ENCODE measurements at regions not wholly inside any gene's neighbourhood (a gene's known extent, or its start where the extent isn't known, plus 50 kb on each side); places are given as distances from the start of the nearest gene placed in this dataset.
A peak's percentile ranks its signal among the peaks of the same experiment; 100 is the strongest.

- TF ChIP-seq GATA2 (IDR thresholded peaks at IDR 0.05; ENCODE audit: low read depth, low read length) (no peak), GATA3 (IDR thresholded peaks at IDR 0.05; ENCODE audit: low read depth, low read length) (no peak)
Observed at GRCh38 chr4:171024720-171025303, 788.4 kb upstream of the GALNTL6 start.

GRCh38 chr4:171022824-171023230 is 790.4 kb upstream of the GALNTL6 start:
- TF ChIP-seq GATA3 (IDR thresholded peaks at IDR 0.05; ENCODE audit: low read depth, low read length) (no peak), GATA2 (IDR thresholded peaks at IDR 0.05; ENCODE audit: low read depth, low read length) (no peak)

DNA sequence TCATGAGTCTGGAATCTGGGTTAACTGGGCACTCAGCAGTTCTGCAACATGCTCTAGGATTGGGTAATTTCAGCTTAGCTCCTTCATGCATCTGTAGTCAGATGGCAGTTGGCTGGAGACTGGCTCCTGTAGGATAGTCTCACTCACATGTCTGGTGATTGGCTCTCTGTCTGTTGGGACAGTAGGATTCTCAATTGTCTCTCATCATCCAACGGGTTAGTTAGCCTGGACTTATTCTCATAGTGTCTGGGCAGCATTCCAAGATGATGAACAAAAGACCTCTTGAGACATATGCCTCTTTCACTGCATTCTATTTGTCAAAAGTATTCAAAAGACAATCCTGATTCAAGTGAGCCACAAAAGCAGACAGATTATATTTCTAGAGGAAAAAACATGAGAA is 795.6 kb upstream of the GALNTL6 start:
- TF ChIP-seq GATA3 (IDR thresholded peaks at IDR 0.05; ENCODE audit: low read depth, low read length) (no peak), GATA2 (IDR thresholded peaks at IDR 0.05; ENCODE audit: low read depth, low read length) (no peak)

- TF ChIP-seq GATA2 (IDR thresholded peaks at IDR 0.05; ENCODE audit: low read depth, low read length): no peak
- TF ChIP-seq GATA3 (IDR thresholded peaks at IDR 0.05; ENCODE audit: low read depth, low read length): no peak
Observed at GRCh38 chr4:171016145-171016544, 797.1 kb upstream of the GALNTL6 start.

DNA sequence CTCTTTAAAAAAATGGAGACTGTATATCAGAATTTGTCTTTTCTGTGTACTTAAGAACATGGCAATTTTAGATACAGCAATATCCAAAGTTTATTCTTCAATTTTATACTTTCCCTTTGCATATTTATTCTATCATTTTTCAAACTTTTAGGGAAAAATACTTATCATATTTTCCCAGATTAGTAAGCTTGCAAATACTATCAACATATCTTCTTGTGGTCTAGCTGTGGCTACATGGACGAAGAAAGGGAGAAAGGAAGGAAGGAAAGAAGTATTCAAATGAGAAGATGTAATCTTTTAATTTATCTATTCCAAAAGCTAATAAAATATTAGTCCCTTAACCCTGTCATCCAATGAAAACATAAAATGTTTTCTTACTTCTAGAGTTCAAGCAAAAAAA is 797.8 kb upstream of the GALNTL6 start:
- no peak for TF ChIP-seq GATA2 (IDR thresholded peaks at IDR 0.05; ENCODE audit: low read depth, low read length)
- no peak for TF ChIP-seq GATA3 (IDR thresholded peaks at IDR 0.05; ENCODE audit: low read depth, low read length)

DNA sequence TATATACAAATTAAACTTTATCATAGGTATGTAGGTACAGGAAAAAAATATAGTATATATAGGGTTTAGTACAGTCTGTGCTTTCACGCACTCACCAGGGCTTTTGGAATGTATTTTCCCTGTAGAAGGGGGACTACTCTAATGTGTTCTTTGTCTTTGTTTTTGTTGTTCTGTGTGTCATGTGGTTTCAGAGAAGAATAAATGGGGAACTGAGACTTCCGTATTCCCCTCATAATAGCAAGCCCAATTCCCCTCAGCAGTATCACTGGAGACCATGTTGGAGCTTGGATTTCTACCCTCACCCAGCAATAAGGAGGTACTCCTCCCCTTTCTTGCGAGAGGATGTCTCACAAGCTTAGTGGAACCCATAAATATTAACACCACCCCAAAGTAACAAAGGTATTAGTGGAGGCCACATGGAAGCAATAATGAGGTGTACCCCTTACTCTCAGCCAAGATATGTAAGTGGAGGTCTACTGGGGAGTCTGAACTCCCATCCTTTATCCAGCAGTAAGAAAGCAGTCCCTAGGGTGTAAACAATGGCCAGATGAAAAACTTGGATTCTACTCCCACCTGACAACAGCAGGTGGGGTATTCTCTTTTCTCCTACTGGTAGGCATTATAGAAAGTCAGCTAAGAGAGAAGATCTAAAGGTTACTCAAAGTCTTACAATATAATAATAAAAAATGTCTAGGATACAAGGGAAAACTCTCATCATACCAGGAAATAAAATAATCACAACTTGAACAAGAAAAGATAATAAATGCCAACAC is 805.4 kb upstream of the GALNTL6 start:
- no peak for TF ChIP-seq GATA3 (IDR thresholded peaks at IDR 0.05; ENCODE audit: low read depth, low read length)
- no peak for TF ChIP-seq GATA2 (IDR thresholded peaks at IDR 0.05; ENCODE audit: low read depth, low read length)

DNA sequence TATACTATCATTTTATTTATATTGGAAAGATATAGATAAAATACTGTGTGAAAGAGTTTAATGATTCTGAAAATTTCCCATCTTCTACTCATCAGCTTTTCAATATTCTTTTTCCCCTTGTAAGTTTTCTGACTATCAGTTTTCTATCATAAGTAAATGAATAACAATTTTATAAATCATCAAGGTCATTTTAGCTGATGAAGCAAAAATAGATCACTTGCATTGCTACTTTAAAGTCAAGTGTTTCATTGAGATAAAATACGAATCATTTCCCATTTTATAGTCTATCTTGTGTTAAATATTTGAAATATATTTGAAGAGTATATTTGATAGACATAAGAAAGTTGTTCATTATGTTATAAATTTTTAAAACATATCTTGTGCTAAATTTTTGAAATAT is 811.0 kb upstream of the GALNTL6 start:
- no peak for TF ChIP-seq GATA2 (IDR thresholded peaks at IDR 0.05; ENCODE audit: low read depth, low read length)
- no peak for TF ChIP-seq GATA3 (IDR thresholded peaks at IDR 0.05; ENCODE audit: low read depth, low read length)

GRCh38 chr4:170990989-170991589 is 822.1 kb upstream of the GALNTL6 start:
- TF ChIP-seq GATA3 (IDR thresholded peaks at IDR 0.05; ENCODE audit: low read depth, low read length): no peak
- TF ChIP-seq GATA2 (IDR thresholded peaks at IDR 0.05; ENCODE audit: low read depth, low read length): no peak

DNA sequence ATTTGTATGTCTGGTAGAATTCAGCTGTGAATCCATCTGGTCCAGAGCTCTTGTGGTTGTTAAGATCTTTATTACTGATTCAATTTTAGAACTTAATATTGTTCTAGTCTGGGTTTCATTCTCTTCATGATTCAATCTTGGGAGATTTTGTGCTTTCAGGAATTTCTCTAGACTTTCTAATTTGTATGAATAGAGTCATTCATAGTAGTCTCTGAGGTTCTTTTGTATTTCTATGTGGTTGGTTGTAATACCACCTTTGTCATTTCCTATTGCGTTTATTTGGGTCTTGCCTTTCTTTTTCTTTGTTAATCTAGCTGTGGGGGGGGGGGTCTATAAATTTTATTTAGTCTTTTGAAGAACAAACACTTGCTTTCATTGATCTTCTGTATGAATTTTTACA is 824.8 kb upstream of the GALNTL6 start:
- TF ChIP-seq GATA2 (IDR thresholded peaks at IDR 0.05; ENCODE audit: low read depth, low read length): no peak
- no peak for TF ChIP-seq GATA3 (IDR thresholded peaks at IDR 0.05; ENCODE audit: low read depth, low read length)

DNA sequence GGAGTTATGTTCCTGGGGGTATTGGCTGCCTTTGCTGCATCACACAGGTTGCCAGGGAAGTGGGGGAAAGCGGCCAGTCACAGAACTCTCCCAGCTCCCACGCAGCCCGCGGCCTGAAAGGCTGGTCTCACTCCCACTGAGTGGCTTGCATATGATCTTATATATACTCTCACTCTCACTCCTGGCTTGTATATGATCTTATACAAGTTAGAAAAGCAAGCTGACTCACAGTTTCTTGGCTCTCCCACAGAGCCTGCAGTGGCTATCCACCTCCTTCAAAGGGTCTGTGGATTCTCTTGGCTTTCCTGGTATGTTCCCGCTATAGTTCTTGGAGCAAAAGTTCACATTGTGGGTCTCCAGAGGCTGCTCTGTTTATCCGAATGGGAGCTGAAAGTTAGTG is 833.5 kb upstream of the GALNTL6 start:
- TF ChIP-seq GATA2 (IDR thresholded peaks at IDR 0.05; ENCODE audit: low read depth, low read length) (no peak), GATA3 (IDR thresholded peaks at IDR 0.05; ENCODE audit: low read depth, low read length) (no peak)

DNA sequence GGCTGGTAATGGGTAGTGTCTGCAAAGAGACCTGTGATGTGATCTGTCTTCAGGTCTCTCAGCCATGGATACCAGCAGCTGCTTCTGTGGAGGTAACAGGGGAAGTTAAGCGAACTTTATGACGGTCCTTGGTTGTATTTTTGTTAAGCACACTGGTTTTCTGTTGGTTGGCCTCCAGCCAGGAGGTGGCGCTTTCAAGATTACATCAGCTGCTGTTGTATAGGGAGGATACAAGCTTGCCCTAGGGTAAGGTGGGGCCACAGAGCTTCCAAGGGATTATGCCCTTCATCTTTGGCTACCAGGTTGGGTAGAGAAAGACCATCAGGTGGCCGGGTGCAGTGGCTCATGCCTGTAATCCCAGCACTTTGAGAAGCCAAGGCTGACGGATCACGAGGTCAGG is 834.2 kb upstream of the GALNTL6 start:
- TF ChIP-seq GATA2 (IDR thresholded peaks at IDR 0.05; ENCODE audit: low read depth, low read length) (no peak), GATA3 (IDR thresholded peaks at IDR 0.05; ENCODE audit: low read depth, low read length) (no peak)

- TF ChIP-seq GATA2 (IDR thresholded peaks at IDR 0.05; ENCODE audit: low read depth, low read length): peak; percentile 67; the same call in 1 of the 2 replicates
- TF ChIP-seq GATA3 (IDR thresholded peaks at IDR 0.05; ENCODE audit: low read depth, low read length): peak; percentile 68
Observed at GRCh38 chr4:170949084-170949483, 859.3 kb upstream of the AADAT start.

DNA sequence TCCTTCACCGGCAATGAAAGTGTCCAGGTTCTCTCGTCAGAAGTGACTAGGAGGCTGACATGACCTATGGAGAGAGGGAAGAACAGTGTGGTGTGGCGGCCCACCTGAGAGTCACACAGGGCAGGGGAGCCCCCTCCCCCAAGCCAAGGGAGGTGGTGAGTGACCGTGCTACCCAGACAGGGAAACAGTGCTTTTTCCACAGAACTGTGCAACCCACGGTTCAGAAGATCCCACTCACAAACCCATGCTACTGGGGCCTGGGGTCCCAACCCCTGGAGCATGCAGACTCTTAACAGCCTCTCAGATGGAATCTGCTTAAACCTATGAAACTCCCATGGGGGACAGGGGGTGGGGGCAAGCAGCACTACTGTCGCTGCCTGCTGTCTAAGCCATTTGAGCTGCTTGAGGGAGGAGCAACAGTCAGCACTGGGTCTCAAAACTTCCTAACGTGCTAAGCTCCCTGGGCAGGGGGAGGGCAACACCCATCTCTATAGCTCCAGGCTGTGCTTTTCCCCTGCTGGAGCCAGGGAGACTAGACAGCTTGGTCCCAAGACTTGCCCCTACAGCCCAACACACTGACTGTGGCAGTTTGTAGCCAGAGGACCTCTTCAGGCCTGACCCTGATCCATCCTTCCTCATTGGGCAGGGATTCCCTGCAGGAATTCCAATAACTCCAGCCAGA is 850.4 kb upstream of the AADAT start:
- no peak for TF ChIP-seq GATA3 (IDR thresholded peaks at IDR 0.05; ENCODE audit: low read depth, low read length)
- TF ChIP-seq GATA2 (IDR thresholded peaks at IDR 0.05; ENCODE audit: low read depth, low read length): no peak

DNA sequence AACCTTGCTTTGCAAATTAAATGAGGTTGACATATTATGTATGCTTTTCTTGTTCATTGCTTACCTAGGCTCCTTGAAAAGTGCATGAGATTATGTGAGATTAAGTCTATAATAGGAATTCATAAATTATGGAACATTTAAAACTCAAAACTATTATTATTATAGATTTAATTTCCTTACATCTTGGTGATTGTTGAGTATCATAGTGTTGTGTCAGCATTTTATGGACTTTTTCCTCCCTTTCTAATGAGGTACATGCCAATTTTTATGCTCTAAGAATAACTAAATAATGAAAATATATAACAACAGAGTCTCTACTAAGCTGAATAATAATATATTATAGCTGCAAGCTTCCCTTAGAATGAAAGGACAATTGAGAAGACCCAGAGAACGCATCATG is 848.8 kb upstream of the AADAT start:
- no peak for TF ChIP-seq GATA3 (IDR thresholded peaks at IDR 0.05; ENCODE audit: low read depth, low read length)
- TF ChIP-seq GATA2 (IDR thresholded peaks at IDR 0.05; ENCODE audit: low read depth, low read length): no peak

Measured in SH-SY5Y (cell line).